H7 (cell line): ENCODE measurements at regions not wholly inside any gene's neighbourhood (a gene's known extent, or its start where the extent isn't known, plus 50 kb on each side); places are given as distances from the start of the nearest gene placed in this dataset.

Experiments used
- DNase-seq: peaks from one replicate; pipeline ENCODE4 v3.0.0; 2012
- H3K27me3 ChIP-seq: 2 replicates; pipeline ENCODE4 v1.6.0; 2011; ENCODE audit warnings: mild to moderate bottlenecking, low read length; ENCODE audit not compliant: control insufficient read depth, insufficient read depth
- H3K36me3 ChIP-seq: replicated peaks from 2 replicates; pipeline ENCODE4 v1.5.1; 2011; ENCODE audit warnings: low read length; ENCODE audit not compliant: control insufficient read depth, insufficient read depth
- H3K4me3 ChIP-seq: 2 replicates; pipeline ENCODE4 v1.5.1; 2011; ENCODE audit warnings: low read depth, mild to moderate bottlenecking, control low read depth, low read length, moderate library complexity; ENCODE audit not compliant: insufficient read depth

DNA sequence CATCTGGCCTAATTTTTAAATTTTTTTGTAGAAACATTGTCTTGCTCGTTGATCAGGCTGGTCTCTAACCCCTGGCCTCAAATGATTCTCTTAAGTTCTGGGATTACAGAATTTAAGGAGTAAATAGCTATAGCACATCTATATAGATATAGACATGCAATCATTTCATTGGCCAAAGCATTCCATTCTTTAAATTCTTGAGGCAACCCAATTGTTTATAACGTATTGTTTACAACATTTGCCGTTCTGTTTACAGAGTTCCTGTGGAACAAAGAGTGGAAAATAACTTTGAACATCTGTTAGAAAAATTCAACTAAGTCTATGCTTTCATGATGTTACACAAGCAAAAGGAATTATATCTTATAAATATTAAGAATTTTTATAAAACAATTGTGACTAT, 205.2 kb upstream of the ROBO2 start:
- H3K36me3 ChIP-seq = no peaks in the 10 kb centered on the region
- no peak overlapping the region for H3K4me3 ChIP-seq
- DNase-seq = no peak
- H3K27me3 ChIP-seq = no peaks in the 10 kb centered on the region

DNA sequence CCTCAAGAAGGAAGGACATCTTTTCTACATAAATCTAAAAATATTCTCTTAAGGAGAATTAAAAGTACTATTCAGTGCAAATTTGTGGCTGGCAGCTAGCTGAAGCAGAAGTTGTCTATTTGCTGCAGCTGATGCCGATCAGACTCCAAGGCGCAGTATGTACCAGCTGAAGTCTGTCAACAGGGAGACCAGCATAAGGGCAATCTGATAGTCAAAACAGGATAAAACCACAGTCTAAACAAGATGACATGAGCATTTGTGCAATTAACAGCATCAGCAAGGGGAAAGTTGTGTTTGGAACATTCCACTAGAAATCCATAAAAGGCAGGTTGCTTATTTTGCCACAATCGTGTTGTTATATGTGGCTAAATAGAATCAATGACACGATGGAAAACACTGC, 198.2 kb upstream of the ROBO2 start:
- Histone ChIP-seq H3K27me3 (no peaks in the 10 kb centered on the region), H3K4me3 (no peak overlapping the region), H3K36me3 (no peaks in the 10 kb centered on the region)
- DNase-seq = no peak

DNA sequence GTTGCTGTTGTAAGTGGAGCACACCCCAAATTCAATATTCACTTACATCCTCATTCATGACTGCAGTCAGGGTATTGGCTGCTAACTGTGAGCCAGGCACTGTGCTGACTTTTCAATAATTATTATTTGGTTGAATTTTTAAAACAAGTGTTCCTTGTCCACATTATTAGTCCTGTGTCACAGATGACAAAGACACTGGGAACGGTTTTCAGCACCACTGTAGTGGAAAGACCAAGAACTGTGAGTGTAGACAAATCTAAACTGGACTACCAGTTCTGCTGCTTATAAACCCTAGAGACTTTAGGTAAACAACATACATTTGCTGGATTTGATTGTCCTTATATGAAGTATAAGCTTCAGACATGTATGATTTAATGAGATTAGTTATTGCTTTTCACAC, 197.7 kb upstream of the ROBO2 start:
- no peak for DNase-seq
- no peaks in the 10 kb centered on the region for H3K27me3 ChIP-seq
- no peak overlapping the region for H3K4me3 ChIP-seq
- H3K36me3 ChIP-seq = no peaks in the 10 kb centered on the region

DNA sequence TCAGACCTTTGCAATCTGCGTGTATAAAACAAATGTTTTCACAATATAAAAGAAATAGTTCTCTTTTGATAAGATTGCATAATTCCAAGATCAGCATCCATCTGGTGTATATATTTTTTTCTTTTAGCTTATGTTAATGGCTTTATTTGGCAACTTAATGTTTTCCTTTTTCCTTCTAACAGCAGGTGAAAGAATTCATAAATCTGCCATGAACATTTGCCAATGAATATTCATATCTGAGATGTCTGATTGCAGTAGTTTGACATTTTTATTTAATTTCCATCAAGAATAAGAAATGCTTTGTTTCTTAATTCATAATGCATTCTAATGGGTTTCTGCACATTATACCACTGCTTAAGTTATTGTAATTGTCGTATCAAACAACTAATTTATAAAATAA, 184.4 kb upstream of the ROBO2 start:
- Histone ChIP-seq H3K36me3 (no peaks in the 10 kb centered on the region), H3K27me3 (no peaks in the 10 kb centered on the region), H3K4me3 (no peak overlapping the region)
- no peak for DNase-seq

DNA sequence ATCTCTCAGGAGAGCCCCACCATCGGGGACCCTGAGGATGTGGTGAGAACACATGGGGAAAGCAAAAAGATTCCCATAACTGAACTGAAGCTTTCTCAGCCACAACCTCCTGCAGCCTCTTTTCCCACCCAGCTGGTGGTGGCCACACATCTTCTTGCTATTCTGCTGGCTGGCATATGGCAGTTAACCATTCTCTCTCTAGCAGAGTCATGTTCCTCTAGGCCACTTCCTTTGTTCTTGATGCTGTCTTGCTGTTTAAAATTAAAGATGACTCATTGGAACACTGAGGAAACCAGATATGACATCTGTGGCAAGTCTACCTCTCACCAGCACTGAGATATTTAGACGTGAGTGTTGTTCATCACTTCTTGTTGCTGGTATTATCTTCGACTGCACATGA, 180.3 kb upstream of the ROBO2 start:
- no peaks in the 10 kb centered on the region for H3K36me3 ChIP-seq
- H3K27me3 ChIP-seq = no peaks in the 10 kb centered on the region
- H3K4me3 ChIP-seq = no peak overlapping the region
- DNase-seq = no peak

DNA sequence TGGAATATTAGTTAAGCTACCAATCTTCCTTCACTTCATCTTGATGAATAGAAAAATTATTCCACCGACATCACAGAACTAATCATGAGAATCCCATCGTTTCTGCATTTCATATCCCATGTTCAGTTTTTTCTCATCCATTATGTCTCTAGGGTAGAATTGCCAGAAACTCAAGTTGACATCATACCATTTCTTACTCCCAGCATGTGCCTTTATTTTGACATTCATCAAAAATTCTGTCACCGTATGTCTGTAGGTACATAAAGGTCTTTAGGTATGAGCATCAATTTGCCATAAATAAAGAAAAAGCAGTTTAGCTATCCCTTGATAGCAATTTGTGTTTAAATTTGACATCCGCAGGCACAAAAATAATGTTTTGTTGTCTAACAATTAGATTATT, 175.5 kb upstream of the ROBO2 start:
- Histone ChIP-seq H3K27me3 (no peaks in the 10 kb centered on the region), H3K4me3 (no peak overlapping the region), H3K36me3 (no peaks in the 10 kb centered on the region)
- no peak for DNase-seq

DNA sequence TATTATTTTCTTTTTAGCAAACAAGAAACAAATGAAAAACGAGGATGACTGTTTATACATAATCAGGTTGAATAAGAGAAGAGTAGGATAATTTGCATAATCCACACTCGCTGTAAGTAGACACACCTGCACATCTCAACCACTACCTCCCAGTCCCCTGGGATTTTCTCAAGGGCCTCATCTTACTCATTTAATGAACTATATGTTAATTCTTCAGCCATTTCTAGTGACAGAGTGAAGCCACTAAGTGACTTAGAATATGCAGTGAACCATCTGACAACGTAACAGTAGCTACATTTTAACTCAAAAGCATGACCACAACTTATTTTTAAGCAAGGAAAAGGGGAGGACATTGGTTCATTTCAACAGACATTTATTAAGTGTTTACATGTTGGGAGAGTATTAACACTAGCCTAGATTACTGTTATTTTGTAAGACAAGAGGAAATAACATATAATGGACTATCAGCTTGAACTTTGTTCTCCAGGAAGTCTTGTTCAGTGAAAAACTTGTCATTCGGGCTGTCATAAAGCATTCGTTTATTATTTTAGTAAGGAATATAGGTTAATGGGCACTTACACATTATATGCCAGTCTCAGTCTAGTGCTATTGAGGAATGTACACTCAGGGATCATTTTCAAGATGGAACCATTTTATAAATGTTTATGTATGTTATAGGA, 173.0 kb upstream of the ROBO2 start:
- H3K4me3 ChIP-seq = no peak overlapping the region
- no peaks in the 10 kb centered on the region for H3K27me3 ChIP-seq
- no peak for DNase-seq
- no peaks in the 10 kb centered on the region for H3K36me3 ChIP-seq

DNA sequence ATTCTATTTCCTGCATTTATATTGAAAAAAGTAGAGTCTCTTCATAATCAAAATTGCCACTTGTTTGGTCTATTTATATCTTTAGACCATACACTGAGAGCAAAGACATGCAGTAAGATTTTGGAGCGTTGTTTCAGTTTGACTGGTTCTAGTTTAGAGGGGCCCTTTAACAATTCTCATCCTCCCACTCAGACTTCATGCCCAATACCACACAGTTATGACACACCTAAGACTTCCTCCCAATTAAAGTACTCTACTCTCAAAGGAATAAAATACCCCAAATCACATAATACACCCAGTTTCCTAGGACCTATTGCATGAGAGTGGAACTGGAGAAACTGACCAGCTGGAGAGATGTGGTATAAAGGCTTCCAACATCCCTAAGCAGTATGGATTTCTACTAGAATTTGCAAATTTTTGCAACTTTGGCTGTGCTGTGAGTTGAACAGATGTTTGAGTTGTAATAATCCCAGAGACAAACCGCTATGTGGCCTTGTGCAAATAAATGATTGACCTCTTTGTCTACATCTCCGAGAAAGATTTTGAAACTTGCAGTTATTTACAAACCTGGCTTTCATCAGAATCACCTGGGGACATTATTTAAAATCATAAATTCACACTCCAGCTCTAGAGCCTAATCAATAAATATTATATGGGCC, 170.0 kb upstream of the ROBO2 start:
- Histone ChIP-seq H3K36me3 (no peaks in the 10 kb centered on the region), H3K4me3 (no peak overlapping the region), H3K27me3 (no peaks in the 10 kb centered on the region)
- no peak for DNase-seq

DNA sequence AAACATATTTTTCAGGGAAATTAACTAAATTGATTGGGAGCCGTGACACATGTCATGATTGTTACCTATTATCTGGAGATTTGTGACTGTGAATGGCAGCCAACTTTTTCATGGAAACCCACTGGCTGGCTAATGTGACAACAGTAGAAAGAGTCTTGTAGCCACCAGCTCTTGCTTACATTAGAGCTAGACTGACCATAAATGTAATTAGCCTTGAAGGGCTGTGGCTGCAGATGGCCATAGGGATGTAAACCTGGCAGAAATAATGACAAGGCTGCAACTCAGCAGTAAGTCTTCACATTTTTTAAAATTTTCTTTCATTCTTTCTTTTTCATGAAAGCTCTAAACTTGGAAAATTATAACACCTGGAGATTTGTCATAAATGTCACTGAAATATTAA, 168.2 kb upstream of the ROBO2 start:
- Histone ChIP-seq H3K27me3 (no peaks in the 10 kb centered on the region), H3K36me3 (no peaks in the 10 kb centered on the region), H3K4me3 (no peak overlapping the region)
- no peak for DNase-seq

DNA sequence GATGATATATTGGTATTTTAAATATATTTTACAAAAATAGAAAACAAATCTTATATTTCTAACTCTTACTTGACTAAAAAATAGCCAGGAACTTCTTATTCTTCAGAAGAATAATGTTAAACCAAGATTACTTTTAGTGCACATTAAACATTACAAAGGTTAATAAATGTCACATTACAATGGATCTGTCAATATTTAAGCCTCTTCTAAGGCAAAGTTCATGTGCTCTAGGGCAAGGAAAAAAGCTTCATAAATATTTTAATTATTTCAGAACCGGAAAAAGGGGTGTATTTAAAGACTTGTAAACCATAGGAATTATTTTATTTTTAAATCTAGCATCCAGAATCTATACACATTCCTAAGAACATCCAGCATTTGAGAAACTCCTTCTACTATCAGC, 166.9 kb upstream of the ROBO2 start:
- H3K4me3 ChIP-seq = no peak overlapping the region
- DNase-seq = no peak
- H3K36me3 ChIP-seq = no peaks in the 10 kb centered on the region
- H3K27me3 ChIP-seq = no peaks in the 10 kb centered on the region

DNA sequence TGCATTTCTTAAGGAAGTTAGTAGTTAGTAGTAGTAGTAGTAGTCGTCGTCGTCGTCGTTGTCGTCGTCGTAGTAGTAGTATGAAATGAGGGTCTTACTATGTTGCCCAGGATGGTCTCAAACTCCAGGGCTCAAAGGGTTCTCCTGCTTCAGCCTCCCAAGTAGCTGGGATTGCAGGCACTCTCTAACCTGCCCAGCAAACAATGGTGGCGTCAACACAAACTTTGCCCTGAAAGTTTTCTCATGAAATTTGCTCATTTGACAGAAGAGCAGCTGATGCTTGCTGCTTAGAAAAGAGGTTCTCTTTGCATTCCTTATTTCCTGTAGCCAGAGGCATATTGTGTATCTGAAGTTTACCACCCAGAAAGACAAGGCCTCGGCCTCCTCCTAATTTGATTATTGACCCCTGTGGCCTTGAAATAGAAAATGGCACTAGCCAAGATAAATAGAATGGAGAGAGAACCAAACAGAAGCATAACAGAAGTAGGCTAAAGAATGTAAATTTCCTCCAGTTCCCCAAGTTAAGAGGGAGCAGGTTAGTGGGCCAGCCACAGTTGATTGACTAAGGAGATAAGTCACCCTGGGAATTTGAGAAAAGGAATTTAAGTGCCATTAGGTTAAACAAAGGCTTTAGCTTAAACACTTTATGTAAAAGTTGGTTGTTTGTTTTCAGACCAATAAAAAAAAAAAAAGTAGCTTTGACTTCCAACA, 166.2 kb upstream of the ROBO2 start:
- H3K36me3 ChIP-seq = no peaks in the 10 kb centered on the region
- DNase-seq = no peak
- H3K27me3 ChIP-seq = no peaks in the 10 kb centered on the region
- H3K4me3 ChIP-seq = no peak overlapping the region

DNA sequence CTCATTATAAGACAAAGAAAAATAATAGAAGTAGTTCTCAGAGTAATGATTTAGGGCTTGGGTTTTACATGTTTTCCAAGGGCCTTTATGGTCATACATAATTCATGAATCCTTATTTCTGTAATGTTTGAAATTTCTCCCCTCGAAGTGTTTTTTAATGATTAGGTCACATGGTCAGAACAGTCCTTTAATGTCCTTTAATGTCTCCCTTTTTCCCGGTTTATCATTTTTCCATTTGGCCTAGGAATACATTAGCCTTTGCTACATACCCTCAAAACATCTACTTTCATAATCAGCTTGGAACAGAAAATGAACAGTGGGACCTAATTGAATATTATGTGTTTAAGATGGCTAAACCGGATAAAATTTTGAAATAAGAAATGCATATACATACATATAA, 159.9 kb upstream of the ROBO2 start:
- Histone ChIP-seq H3K27me3 (no peaks in the 10 kb centered on the region), H3K36me3 (no peaks in the 10 kb centered on the region), H3K4me3 (no peak overlapping the region)
- no peak for DNase-seq

DNA sequence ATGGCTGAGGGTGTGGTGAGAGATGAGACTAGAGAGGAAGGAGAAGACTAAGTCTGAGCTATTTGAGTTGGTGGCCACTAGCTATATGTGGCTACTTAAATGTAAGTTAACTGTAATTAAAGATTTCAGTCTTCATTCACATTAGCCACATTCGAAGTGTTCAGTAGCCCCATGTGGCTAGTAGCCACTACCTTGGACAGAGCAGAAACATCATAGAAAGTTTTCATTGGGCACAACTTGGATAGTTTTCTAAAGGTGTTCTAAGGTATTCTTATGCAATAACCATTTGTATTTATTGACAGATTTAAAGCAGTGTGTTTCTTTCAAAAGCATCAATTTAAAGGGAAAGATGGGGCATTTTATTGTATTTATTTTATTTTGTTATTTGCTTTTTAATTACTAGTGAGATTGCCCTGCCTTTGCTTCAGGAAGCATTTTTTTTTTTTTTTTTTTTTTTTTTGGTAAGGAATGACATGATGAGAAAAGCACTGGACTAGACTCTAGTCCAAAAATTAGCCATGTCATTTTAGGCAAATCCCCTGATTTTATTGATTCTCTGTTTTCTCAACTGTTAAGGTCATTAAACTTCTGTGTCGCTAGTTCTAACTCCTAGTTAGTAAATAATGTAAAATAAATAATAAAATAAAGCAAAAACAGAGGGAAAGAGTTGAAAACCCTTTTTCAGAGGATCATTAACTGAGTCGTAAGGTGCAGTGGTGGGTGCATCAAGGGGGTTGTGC, 153.0 kb upstream of the ROBO2 start:
- H3K27me3 ChIP-seq = no peaks in the 10 kb centered on the region
- H3K36me3 ChIP-seq = no peaks in the 10 kb centered on the region
- no peak overlapping the region for H3K4me3 ChIP-seq
- no peak for DNase-seq

DNA sequence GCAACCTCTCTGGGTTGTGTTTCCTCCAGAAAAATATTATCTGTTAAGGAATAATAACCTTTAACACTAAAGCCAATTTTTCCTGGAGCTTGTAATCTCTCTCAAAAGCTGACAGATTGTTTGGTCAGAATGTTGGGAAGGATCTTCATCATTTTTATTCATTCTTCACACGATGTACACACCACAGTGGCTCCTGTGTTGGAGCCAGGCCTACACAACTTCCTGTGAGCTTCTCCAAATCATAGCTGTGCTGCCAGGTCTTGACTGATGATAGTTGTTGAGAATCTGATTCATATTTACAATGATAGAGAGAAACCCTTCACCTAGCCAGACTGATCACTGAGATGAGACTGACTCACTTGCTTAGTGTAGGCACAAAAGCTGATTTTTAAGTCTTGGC, 151.0 kb upstream of the ROBO2 start:
- H3K27me3 ChIP-seq = no peaks in the 10 kb centered on the region
- H3K4me3 ChIP-seq = no peak overlapping the region
- H3K36me3 ChIP-seq = no peaks in the 10 kb centered on the region
- DNase-seq = no peak

DNA sequence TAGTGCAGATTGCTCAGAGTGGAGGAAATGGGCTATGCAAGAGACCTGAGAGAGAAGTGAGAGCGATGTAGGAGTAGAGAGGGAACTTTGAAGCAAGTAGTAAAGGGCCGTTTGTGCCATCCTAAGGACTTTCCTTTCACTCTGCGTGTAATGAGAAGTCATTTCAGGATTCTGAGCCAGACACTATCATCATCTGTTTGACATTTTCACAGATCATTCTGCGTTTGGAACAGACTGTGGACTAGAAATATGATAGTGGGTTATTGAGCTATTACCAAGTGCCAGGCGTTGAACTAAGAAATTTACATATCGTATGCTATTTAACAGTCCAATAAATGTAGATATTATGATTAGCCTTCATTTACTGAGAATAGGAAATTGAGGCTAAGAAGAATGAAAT, 150.0 kb upstream of the ROBO2 start:
- H3K27me3 ChIP-seq = no peaks in the 10 kb centered on the region
- no peak overlapping the region for H3K4me3 ChIP-seq
- H3K36me3 ChIP-seq = no peaks in the 10 kb centered on the region
- no peak for DNase-seq
